HEK293 (cell line): ENCODE measurements at regions not wholly inside any gene's neighbourhood (a gene's known extent, or its start where the extent isn't known, plus 50 kb on each side); places are given as distances from the start of the nearest gene placed in this dataset.

ENCODE experiments used
- CTCF ChIA-PET: fragments of 350-600 bp; formaldehyde crosslinking; extraction: SDS; loops from one replicate; lab custom pipeline; 2021; ENCODE audit warnings: antibody characterized with exemption; lab: Yijun Ruan, JAX
- POLR2A ChIA-PET: fragments of 300-600 bp; formaldehyde crosslinking; extraction: SDS; loops from one replicate; lab custom pipeline; 2020; ENCODE audit warnings: antibody characterized with exemption, inconsistent platforms; lab: Yijun Ruan, JAX
- H3K27ac ChIP-seq: fragments of 200-500 bp; sonication (Bioruptor generic); 2 replicates; pipeline ENCODE4 v1.5.1; 2014; ENCODE audit warnings: low read depth, low read length, control low read depth, inconsistent platforms; ENCODE audit errors: extremely low read depth
- H3K36me3 ChIP-seq, 2 experiments: fragments of 200-500 bp in 1 of 2; sonication (Bioruptor generic) in 1 of 2; 1 replicate in 1 of 2; 2 replicates in 1 of 2; pipeline ENCODE4 v1.5.1; 2014 to 2017; ENCODE audit warnings: inconsistent platforms in 2 of 2, low read length in 2 of 2; ENCODE audit not compliant: control insufficient read depth in 2 of 2, insufficient read depth in 1 of 2
- H3K4me1 ChIP-seq: fragments of 200-500 bp; sonication (Bioruptor generic); 2 replicates; pipeline ENCODE4 v1.5.1; 2014; ENCODE audit warnings: mild to moderate bottlenecking, low read length, inconsistent platforms; ENCODE audit not compliant: control insufficient read depth, insufficient read depth
- H3K4me3 ChIP-seq: 2 replicates; pipeline ENCODE4 v1.5.1; 2011; ENCODE audit warnings: low read depth, mild to moderate bottlenecking, control low read depth, low read length, moderate library complexity
- H3K9me3 ChIP-seq: fragments of 200-500 bp; sonication (Bioruptor generic); 2 replicates; pipeline ENCODE4 v1.5.1; 2014; ENCODE audit warnings: low read depth, low read length, inconsistent platforms; ENCODE audit not compliant: control insufficient read depth, insufficient read depth
- ATF2 ChIP-seq: fragments of 450-650 bp; formaldehyde crosslinking; IDR thresholded peaks from 2 replicates; pipeline ENCODE4 v1.5.1; 2016; ENCODE audit warnings: missing biosample characterization, missing genetic modification characterization, low read depth
- BCL11B ChIP-seq: fragments of 450-650 bp; formaldehyde crosslinking; IDR thresholded peaks from 2 replicates; pipeline ENCODE4 v1.5.1; 2016; ENCODE audit warnings: low read depth, missing biosample characterization, missing genetic modification characterization
- ELK4 ChIP-seq: IDR thresholded peaks from 2 replicates; pipeline ENCODE4 v1.6.1; 2011; ENCODE audit warnings: mild to moderate bottlenecking, low read depth, low read length, borderline replicate concordance
- FEZF1 ChIP-seq: fragments of 450-650 bp; formaldehyde crosslinking; IDR thresholded peaks from 2 replicates; pipeline ENCODE4 v1.5.1; 2016; ENCODE audit warnings: missing biosample characterization, missing genetic modification characterization
- GFI1B ChIP-seq: fragments of 450-650 bp; formaldehyde crosslinking; IDR thresholded peaks from 2 replicates; pipeline ENCODE4 v1.5.1; 2016; ENCODE audit warnings: missing biosample characterization, missing genetic modification characterization
- KLF16 ChIP-seq: fragments of 450-650 bp; formaldehyde crosslinking; IDR thresholded peaks from 2 replicates; pipeline ENCODE4 v1.5.1; 2017; ENCODE audit warnings: missing biosample characterization, missing genetic modification characterization
- TSHZ1 ChIP-seq: fragments of 450-650 bp; formaldehyde crosslinking; IDR thresholded peaks from 2 replicates; pipeline ENCODE4 v1.5.1; 2016; ENCODE audit warnings: missing biosample characterization, missing genetic modification characterization, borderline replicate concordance
- ZBTB20 ChIP-seq: fragments of 450-650 bp; formaldehyde crosslinking; IDR thresholded peaks from 2 replicates; pipeline ENCODE4 v1.5.1; 2016; ENCODE audit warnings: missing biosample characterization, missing genetic modification characterization
- ZBTB21 ChIP-seq: fragments of 450-650 bp; formaldehyde crosslinking; IDR thresholded peaks from 2 replicates; pipeline ENCODE4 v1.5.1; 2017; ENCODE audit warnings: missing biosample characterization, missing genetic modification characterization
- ZIC2 ChIP-seq: fragments of 450-650 bp; formaldehyde crosslinking; IDR thresholded peaks from 2 replicates; pipeline ENCODE4 v1.5.1; 2016; ENCODE audit warnings: missing biosample characterization, missing genetic modification characterization
- ZNF175 ChIP-seq: fragments of 450-650 bp; formaldehyde crosslinking; IDR thresholded peaks from 2 replicates; pipeline ENCODE4 v1.5.1; 2016; ENCODE audit warnings: missing biosample characterization, missing genetic modification characterization
- ZNF202 ChIP-seq: fragments of 450-650 bp; formaldehyde crosslinking; IDR thresholded peaks from 2 replicates; pipeline ENCODE4 v1.5.1; 2016; ENCODE audit warnings: missing biosample characterization, missing genetic modification characterization, borderline replicate concordance
- ZNF248 ChIP-seq: fragments of 450-650 bp; formaldehyde crosslinking; IDR thresholded peaks from 2 replicates; pipeline ENCODE4 v1.5.1; 2017; ENCODE audit warnings: missing biosample characterization, missing genetic modification characterization
- ZNF518A ChIP-seq: fragments of 450-650 bp; formaldehyde crosslinking; conservative IDR thresholded peaks from 2 replicates; pipeline ENCODE4 v1.5.1; 2016; ENCODE audit warnings: low read depth, missing biosample characterization, missing genetic modification characterization
- ZNF658 ChIP-seq: fragments of 450-650 bp; formaldehyde crosslinking; IDR thresholded peaks from 2 replicates; pipeline ENCODE4; 2016; ENCODE audit warnings: missing biosample characterization, missing genetic modification characterization
- ZNF660 ChIP-seq: fragments of 450-650 bp; IDR thresholded peaks from 2 replicates; pipeline ENCODE4 v1.5.1; 2018; ENCODE audit warnings: missing biosample characterization, mild to moderate bottlenecking, missing genetic modification characterization
- ZNF776 ChIP-seq: fragments of 450-650 bp; formaldehyde crosslinking; IDR thresholded peaks from 2 replicates; pipeline ENCODE4 v1.5.0; 2017; ENCODE audit warnings: missing biosample characterization, missing genetic modification characterization, borderline replicate concordance
- ZNF830 ChIP-seq: fragments of 450-650 bp; IDR thresholded peaks from 2 replicates; pipeline ENCODE4 v1.5.0; 2018; ENCODE audit warnings: missing biosample characterization, missing genetic modification characterization, low read depth, mild to moderate bottlenecking, moderate library complexity

- POLR2A ChIA-PET = no interaction called here
- TF ChIP-seq ZNF202 = 0 out of 2 replicates have a peak, but pooled peaks have one; percentile 41
- no peak for TF ChIP-seq ZNF830 (tag by site-specific recombination)
- TF ChIP-seq, all 188 proteins: peak for 1
- Histone ChIP-seq H3K4me3 (no peak overlapping the region), H3K27ac (no peak overlapping the region), H3K36me3 (peaks cover 0 to 5% of the 10 kb centered on the region in 2 experiments; a peak in 1 of 3 replicates), H3K4me1 (peaks cover 6% of the 10 kb centered on the region), H3K9me3 (no peaks in the 10 kb centered on the region)
- CTCF ChIA-PET = interaction anchor here (0.6 to 1.3 kb wide), 2 partner anchors 10 to 258 kb away, joined by 3 read pairs; no protein-coding TSS in a partner anchor
Measured at GRCh38 chr2:134129900-134130537, 123.9 kb upstream of the MGAT5 start.

- Histone ChIP-seq H3K9me3 (no peaks in the 10 kb centered on the region), H3K36me3 (peaks cover 0 to 3% of the 10 kb centered on the region in 2 experiments; a peak in 1 of 3 replicates), H3K4me3 (no peak overlapping the region), H3K4me1 (no peaks in the 10 kb centered on the region), H3K27ac (no peak overlapping the region)
- POLR2A ChIA-PET = no interaction called here
- CTCF ChIA-PET = no interaction called here
- TF ChIP-seq KLF16 (tag by site-specific recombination) (no peak), ZBTB20 (tag by site-specific recombination) (no peak), ZNF776 (tag by site-specific recombination) (no peak), ZNF518A (tag by site-specific recombination) (no peak), ZBTB21 (tag by site-specific recombination) (no peak), ZNF248 (no peak), ELK4 (no peak), ZNF658 (tag by site-specific recombination) (no peak), BCL11B (tag by site-specific recombination) (no peak)
Measured at GRCh38 chr2:134131681-134132489, 122.0 kb upstream of the MGAT5 start.

GRCh38 chr2:134132490-134132857 is 121.4 kb upstream of the MGAT5 start:
- ChIA-PET CTCF (no interaction called here), POLR2A (no interaction called here)

More at GRCh38 chr2:134132490-134132857, 121.4 kb upstream of the MGAT5 start:
- no peak overlapping the region for H3K4me3 ChIP-seq
- no peak overlapping the region for H3K27ac ChIP-seq
- H3K9me3 ChIP-seq = no peaks in the 10 kb centered on the region
- H3K36me3 ChIP-seq = peaks cover 0 to 3% of the 10 kb centered on the region in 2 experiments; a peak in 1 of 3 replicates
- H3K4me1 ChIP-seq = no peaks in the 10 kb centered on the region
- TF ChIP-seq ZNF175 (no peak), ZNF660 (tag by site-specific recombination) (no peak), ATF2 (no peak), FEZF1 (tag by site-specific recombination) (no peak), TSHZ1 (no peak), ZIC2 (tag by site-specific recombination) (no peak), GFI1B (tag by site-specific recombination) (no peak)
- TF ChIP-seq, all 188 proteins: peak for 0
